ENCODE measurements at regions not wholly inside any gene's neighbourhood (a gene's known extent, or its start where the extent isn't known, plus 50 kb on each side); places are given as distances from the start of the nearest gene placed in this dataset.

GRCh38 chr6:88547768-88548167 is 381.6 kb upstream of the CNR1 start:
- TF ChIP-seq EP300 (IDR thresholded peaks at IDR 0.05) (no peak), CTCF (IDR thresholded peaks at IDR 0.05) (no peak), POLR2AphosphoS5 (IDR thresholded peaks at IDR 0.05) (no peak), POLR2A (IDR thresholded peaks at IDR 0.05) (no peak)

Measured in upper lobe of left lung (tissue), 4 donors.